ENCODE measurements at regions not wholly inside any gene's neighbourhood (a gene's known extent, or its start where the extent isn't known, plus 50 kb on each side); places are given as distances from the start of the nearest gene placed in this dataset.
"Not testable (repeated sequence)": the region's sequence is repeated elsewhere in the genome, so short reads cannot be mapped to it uniquely, and the experiment has no call there.

DNA sequence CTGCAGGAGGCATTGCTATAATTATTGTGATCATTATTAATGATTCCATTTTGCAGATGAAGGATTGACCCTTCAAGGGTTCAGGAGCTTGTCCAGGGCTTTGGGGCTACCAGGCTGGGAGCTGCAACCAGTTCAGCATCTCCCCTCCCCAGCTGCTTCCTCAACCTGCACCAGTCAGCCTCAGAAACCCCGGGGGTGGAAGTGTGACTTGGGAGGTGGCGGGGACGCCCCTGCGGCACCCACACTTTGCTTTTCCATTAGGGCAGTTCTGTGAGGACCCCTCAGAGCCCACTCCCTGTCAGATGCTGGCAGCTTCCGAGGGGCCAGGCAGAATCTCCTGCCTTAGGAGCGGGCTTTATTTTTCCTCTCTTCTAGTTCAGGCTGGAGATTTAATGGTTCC, 85.6 kb downstream of the OLFM1 start:
- DNase-seq: no peak

DNA sequence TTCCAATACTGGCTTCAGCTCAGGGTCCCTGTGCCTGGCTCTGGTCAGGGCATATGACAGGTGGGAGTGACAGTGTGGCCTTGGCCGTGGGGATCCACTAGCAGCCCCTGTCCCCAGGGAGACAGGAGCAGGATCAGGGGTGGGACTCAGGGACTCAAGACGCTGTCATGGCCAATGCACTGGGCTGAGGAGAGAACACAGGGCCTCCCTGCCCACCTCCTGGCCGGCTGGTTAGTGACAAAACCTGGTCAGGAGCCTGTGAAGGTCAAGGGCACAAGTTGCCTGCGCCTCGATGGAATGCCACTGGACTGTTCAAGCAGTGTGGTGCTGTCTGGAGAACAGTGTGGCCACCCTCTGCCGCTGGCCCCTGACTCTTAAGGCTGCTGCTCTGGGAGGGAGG, 86.8 kb downstream of the OLFM1 start:
- DNase-seq: no peak

DNA sequence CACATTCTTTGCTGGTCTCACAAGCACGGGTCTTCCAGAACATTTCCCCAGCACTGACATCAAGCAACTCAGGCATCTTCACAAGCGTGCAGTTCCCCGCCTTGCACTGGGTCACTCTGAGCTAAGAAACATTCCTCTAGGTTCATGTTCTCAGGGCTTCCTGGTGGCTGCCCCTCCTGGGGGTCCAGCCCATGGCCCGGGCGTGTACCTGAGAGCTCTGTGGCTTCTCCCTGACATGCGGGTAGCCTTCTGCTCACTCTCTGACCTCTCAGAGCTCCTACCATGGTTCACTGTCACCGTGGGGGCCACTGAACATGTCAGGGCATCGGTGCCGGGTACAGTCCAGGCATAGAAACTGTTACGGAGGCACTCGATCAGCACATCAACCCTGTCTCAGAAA, 87.5 kb downstream of the OLFM1 start:
- DNase-seq: no peak

DNA sequence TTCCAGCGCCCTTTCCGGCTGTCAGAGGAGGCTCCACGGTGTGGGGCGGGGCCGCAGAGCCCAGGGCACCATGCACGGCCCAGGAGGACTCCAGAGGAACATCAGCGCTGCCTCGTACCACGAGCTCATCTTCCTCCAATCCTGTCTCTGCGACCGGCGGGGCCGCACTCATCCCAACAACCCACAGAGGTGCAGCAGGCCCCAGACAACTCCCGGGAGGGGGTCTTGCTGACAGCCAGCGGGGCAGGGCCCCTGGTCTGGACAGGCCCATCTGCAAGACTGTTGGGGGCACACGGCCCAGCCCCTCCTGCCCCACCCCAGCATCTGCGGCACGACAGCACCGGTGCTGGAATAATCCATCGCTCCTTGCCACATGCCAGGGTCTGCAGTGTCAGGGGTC, 88.8 kb downstream of the OLFM1 start:
- DNase-seq: no peak

DNA sequence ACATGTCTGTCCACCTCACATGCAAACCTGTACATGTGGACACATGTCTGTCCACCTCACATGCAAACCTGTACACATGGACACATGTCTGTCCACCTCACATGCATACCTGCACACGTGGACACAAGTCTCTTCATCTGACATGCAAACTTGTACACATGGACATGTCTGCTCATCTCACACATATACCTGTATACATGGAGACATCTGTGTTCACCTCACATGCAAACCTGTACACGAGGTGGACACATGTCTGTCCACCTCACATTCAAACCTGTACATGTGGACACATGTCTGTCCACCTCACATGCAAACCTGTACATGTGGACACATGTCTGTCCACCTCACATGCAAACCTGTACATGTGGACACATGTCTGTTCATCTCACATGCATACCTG, 90.1 kb downstream of the OLFM1 start:
- DNase-seq: not testable (repeated sequence)

DNA sequence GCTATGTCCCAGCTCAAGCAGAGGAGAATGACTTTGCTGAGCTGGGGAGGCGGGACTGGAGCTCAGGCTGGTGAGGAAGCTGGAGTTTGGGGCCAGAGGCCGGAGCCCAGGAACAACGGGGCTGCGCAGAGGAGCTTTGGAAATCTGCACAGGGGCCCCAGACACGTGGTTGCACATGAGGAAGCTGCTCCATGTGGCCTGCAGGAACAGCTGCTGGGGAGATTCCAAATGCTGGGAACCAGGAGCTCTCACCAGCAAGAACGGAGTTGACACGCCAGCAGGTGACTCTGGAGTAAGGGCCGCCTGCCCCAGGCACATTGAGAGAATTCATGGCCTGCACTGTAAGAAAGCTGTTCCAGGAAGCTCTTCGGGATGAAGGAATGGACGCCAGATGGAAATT, 91.0 kb downstream of the OLFM1 start:
- DNase-seq: no peak

DNA sequence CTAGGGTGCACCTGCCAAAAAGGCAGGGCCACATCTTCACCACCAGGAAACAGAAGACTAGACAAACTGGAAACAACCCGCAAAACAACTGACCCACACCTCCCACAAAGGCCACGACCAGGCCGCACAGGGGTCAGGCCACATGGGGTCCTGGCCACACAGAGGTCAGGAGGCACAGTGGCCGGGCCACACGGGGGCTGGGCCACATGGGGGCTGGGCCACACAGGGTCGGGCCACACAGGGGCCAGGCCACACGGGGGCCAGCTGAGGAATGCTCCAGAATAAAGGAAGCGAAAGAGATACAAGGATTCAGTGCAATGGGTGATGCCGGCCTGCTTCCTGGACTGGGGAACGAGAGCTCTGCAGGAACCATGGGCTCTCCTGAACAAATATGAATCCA, 91.6 kb downstream of the OLFM1 start:
- no peak for DNase-seq

DNA sequence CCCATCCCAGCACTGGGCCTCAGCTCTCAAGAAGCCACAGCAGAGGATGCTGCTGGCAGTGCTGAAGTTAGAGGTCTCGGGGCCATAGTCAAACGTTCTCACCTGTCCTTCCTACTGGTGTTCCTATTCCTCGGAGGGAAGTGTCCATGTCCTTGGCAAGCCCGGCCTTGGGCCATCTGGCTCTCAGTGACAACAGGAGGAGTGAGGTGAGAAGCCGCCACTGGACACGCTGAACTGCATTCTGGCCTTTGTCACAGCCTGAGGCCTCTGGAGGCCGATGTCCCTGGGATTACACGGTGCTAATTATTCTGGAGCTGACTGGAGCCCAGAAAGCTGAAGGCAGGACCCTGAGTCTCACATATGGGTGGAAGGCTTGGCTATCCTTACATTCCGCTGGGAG, 92.5 kb downstream of the OLFM1 start:
- no peak for DNase-seq

DNA sequence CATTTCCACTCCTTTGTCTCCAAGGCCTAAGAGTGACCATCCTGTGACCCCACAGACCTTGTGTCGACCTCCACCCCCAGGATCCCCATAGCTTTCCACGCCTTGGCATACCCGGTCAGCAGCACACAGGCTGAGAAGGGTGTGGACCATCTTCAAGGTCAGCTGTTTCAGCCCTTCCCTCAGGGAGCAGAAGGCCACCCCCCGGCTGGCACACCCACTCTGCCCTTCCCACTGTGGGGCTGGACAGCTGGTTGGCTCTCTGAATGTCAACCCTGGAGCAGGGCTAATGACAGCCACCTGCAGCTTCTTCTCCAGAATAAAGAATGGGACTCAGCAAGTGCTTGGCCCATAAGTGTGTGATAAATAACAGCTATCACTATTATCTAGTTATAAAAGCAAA, 93.1 kb downstream of the OLFM1 start:
- no peak for DNase-seq

DNA sequence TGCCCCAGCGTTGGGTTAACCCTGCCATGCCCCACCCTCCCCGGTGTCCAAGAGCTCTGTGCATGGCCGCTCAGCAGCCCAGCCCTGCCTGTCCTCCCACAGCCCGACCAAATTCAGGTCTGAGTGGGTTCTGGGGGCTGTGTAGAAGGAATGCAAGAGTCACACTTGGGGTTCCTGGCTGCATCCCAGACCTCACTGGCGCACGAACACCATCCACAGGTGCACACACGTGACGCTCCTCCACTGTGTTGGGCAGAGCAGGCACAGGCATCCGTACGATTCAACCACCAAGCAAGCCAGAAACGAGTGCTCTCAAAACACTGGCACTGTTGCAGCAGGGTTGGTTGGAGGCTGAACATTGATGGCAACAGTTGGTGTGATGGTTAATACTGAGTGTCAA, 93.9 kb downstream of the OLFM1 start:
- DNase-seq: no peak

DNA sequence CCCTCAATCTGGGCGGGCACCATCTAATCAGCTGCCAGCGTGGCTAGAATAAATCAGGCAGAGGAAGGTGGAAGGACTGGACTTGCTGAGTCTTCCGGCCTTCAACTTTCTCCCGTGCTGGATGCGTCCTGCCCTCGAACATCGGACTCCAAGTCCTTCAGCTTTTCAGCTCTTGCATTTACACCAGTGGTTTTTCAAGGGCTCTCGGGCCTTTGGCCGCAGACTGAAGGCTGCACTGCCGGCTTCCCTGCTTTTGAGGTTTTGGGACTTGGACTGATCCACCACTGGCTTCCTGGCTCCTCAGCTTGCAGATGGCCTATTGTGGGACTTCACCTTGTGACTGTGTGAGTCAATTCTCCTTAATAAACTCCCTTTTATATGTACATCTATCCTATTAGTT, 94.4 kb downstream of the OLFM1 start:
- not testable (repeated sequence) for DNase-seq

DNA sequence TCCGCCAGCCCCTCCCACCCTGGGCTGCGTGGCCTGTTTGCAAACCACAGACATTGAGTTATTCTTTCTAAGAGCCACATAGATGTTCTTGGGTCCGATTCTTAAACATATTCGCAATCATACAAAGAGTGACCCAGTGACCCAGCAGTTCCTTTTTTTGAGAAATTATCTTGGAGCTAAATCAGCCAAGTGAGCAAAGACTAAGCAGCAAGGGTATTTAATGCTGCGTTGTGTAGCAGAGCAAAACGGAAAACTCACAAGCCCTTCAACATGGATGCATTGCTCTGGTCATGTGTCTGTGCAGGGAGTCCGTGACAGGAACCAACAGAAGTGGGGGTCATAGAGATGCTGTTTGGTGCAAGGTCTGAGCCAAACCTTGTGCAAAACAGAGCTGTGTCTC, 95.6 kb downstream of the OLFM1 start:
- no peak for DNase-seq

DNA sequence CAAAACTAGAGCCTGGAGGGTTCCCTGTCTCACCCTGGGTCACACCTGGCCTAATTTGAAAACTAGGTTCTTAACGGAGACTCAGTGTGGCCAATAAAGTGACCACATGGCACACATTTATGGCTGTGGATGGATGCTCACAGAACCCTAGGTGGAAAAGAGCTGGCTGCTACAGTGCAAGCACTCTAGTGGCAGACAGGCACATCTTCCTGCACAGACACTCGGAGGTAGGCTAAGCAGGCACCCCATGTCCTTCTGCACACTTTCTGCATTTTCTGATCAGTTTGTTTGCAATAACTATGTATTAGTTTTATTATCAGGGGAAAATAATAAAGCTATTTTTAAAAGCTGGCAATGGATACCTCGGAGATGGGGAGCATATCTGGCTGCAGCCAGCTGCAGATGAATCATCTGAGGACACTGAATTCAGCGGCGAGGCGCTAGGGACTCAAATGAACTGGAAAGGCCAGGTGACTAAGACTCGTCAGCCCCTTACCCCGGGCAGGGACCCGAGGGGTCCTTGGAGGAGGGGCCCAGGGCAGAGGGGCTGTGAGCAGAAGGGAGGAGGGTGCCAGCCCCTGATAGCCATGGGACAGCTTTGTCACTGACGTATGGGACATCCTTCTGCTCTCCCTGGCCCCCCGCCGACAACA, 96.2 kb downstream of the OLFM1 start:
- no peak for DNase-seq

DNA sequence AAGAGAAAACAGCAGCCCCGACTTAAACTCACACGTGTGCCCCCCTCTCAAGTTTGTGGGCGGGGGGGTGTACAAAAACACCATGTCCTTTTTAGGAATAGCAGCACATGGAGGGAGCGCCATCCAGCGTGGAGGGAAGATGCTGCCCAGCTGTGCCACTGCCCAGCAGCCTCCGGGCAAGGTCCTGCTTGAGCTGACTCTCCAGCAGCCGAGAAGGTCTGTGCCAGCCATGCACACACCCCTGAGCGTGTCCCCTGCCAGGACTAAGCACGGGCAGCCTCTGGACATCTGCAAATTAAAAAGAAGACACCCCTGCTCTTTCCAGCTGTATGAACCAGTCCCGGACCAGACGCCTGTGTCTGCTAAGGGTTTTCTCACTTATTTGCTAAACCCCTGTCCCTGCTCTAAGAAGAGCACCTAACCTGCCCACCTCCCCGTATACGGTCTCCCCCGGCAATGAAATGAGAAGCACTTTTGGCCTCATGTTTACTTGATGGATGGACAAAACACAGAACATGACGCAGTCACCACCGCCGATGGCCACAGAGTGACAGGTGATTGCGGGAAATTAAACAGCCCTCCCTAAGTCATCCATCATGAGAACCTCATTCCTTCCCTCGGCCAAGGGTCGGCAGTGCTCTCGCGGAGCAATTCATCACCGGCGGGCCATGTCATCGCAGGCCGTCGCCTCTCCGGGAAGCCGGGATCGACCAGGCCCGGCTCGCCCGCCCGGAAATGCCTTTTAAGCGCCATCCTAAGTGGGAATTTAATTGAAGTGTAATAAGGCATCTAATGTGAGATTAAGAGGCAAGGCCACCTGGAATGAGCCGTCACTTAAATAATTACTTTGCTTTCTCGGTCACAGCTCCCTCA, 96.9 kb downstream of the OLFM1 start:
- DNase-seq: no peak

DNA sequence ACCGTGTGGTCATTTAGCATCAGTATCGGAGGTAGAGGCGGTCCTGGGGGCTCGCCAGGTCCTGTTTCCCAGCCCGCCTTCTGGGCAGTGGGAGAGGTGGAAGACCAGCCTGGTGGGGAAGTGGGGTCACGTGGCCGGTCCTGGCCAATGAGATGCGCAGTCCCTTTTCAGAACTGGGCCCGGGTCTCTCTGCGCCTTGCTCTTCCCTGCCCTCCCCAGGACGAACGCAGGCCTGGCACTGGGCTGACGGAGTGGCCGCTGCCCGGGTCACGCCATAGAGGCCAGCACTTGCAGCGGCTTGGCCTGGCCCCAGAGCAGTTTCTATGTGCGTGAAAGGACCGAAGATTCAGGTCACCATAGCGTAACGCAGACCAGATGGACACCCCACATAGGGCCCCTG, 97.6 kb downstream of the OLFM1 start:
- DNase-seq: no peak

DNA sequence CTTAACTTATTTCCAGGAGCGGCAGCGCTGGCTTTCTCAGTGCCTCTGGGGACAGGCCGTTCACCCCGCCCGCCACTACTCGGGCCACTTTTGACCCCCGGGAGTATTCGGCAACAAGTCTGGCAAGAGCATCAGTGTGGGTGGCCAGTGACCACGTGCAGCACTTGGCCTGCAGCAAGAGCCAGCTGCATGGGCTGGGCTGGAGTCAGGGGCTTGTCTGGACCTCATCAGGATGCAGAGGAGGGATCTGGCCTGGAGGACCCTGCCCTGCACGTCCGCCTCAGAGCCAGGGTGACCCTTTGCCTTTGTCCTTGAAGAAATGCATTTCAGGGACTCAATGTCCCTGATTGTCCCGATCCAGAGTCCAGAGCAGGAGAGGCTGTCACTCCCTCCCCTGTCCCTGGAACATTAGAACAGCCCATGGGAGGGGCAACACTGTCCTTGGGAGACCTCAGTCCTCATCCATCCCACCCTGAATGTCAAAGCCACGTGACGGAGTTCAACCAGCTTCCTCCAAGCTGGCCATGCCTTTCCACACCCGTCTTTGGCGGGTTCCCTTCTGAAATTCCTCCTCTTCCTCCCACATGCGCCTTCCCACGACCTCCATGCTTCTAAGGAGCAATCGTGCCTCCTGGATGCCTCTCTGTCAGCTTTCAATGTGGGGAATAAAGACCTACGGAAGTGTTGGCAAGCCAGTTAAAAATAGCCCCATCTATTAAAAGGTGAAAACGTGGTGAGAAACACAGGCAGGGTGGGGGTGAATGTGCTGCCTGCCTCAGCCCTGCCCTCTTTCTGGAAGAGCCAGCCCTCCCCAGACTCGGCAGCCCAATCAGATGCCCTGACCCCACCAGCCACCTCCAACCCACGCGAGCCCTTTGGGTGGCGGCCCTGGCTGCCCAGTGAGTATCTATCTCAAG, 99.0 kb downstream of the OLFM1 start:
- no peak for DNase-seq

DNA sequence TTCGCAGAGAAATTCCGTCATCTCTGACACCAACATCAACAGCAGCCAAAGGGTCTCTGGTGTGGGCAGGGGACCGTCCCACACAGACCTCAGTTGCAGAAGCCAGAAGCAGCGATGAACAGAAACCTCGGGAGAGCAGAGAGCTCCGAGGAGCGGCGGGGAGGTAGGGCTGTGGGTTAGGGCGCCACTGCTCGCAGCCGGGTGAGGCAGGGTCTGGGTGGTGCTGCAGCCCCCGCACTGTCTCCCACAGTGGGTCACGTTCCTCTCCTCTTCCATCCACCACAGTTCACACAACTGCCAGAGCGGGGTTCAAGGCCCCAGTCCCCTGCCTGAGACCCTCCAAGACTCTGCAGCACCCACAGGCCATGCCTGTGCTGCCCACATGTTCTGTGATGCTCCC, 99.9 kb downstream of the OLFM1 start:
- DNase-seq: no peak

DNA sequence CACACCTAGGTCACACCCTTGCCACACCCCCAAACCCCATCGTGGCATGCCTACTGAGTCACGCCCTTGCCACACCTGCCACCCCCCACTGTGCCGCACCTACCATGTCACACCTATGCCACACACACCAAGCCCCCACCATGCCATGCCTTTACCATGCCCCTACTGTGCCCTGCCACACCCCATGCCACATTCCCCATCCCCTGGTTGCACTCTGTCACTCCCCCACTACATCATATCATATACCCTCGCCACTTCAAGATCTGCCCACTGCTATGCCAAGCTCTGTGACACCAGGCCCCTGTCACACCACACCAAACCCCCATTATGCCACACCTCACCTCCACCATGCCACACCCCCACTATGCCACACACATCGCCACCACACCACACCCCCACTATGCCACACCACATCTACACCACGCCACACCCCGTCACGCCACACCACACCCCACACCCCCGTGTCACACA, 101.2 kb downstream of the OLFM1 start:
- no peak for DNase-seq

DNA sequence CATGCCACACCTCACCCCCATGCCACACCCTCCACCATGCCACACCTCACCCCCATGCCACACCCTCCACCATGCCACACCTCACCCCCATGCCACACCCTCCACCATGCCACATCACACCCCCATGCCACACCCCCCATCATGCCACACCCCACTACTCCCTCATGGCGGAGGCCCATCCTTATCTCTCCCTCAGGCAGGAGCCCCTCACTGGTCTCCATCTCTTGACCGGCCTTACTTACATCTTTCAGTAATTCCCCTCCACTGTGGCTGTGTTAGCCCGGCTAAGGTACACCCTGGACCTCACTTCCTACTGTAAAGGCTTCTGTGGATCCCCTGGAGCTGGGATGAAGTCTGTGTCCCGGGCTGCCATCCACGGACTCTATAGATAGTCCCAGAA, 102.0 kb downstream of the OLFM1 start:
- no peak for DNase-seq

DNA sequence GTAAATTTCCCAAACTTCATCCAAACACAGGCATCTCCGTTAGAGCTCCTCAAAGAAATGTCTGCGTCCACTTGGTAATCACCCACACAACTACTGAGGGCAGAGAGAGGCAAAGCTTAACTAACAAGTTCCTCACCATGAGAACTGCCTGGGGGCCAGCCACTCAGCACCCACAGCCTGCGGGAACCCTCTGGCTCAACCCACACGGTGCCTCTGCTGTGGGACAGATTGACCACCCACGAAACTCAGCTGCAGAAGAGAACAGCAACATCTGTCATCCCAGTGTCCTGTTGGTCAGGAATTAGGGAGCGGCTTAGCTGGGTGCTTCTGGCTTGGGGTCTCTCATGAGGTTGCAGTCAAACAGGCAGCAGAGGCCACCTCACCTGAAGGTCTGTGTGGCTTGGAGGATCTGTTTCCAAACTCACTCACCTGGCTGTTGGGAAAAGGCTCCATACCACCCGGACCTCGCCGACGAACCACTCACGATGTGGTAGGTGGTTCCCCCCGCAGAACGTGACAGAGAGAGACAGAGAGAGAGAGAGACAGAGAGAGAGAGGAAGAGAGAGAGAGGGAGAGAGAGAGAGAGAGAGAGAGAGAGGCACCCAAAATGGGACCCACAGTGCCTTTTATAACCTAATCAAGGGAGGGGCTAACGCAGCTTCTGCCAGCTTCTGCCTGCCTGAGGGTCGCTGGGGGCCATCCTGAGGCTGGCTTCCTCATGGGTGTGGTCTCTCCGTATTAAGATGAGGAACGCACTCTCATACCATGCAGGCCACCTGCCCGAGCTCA, 103.5 kb downstream of the OLFM1 start:
- DNase-seq: no peak

DNA sequence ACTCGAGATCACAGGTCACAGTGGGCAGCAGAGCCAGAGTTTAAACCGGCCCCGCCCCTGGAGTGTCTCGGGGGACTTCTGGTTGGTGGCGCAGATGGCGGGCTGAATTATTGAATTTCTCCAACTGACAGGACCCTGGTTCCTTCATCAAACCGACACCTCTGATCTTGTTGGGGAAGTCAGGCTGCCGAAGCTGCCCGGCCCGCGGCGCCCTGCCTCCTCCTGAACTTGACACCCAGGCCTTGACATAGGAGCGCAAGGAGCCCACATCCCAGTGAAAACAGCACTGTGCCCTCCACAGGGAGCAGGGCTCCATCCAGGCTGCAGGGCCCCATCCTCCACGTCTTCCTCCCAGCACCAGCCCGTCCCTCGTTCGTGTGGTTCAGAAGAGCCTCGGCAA, 105.2 kb downstream of the OLFM1 start:
- DNase-seq: no peak

DNA sequence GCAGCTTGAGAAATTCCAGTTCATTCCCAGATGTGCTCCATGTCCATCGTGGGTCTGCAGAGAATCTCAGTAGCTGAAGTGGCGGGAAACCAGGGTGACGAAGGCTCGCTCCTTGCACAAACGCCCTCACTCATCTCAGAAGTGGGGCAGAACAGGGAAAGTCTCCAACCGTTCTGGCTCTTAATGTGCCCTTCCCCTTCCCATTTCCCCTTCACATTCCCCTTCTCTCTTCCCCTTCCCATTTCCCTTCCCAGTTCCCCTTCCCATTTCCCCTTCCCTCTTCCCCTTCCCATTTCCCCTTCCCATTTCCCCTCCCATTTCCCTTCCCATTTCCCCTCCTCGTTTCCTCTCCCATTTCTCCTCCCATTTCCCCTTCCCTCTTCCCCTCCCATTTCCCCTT, 108.5 kb downstream of the OLFM1 start:
- DNase-seq: not testable (repeated sequence)

DNA sequence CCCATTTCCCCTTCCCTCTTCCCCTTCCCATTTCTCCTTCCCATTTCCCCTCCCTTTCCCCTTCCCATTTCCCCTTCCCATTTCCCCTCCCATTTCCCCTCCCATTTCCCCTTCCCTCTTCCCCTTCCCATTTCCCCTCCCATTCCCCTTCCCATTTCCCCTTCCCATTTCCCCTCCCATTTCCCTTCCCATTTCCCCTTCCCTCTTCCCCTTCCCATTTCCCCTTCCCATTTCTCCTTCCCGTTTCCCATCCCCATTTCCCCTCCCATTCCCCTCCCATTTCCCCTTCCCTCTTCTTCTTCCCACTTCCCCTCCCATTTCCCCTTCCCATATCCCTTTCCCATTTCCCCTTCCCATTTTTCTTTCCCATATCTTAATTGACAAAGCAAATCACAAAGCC, 109.0 kb downstream of the OLFM1 start:
- no peak for DNase-seq

All from NCI-H1436 (cell line).